Kidney tubule cell (primary cell): ENCODE measurements at regions not wholly inside any gene's neighbourhood (a gene's known extent, or its start where the extent isn't known, plus 50 kb on each side); places are given as distances from the start of the nearest gene placed in this dataset.
"Not testable (repeated sequence)": the region's sequence is repeated elsewhere in the genome, so short reads cannot be mapped to it uniquely, and the experiment has no call there.

Experiments used
- DNase-seq: peaks from one replicate; pipeline ENCODE4 v3.0.0-alpha.2; 2018; ENCODE audit warnings: low spot score

- peak; percentile 5 for DNase-seq
Observed at GRCh38 chr21:24514081-24514733, 1093.1 kb downstream of the MRPL39 start.

DNA sequence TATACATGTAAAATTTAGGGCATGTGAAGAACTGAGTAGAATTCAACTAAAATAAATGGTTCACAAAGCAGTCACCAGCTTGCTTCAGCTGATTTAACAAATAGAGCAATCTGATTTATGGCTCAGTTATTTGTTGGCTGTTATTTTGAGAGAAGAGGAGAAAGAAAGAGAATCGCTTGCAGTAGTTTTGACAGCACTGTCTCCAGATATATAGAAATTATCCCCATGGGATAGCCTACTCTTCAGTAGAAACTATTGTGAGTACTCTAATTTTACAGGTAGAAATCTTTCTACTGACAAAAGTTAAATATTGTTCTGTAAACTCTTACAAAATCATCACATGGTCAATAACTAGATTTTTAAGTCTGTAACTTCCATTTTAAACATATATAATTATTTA lies 1098.2 kb downstream of the MRPL39 start:
- DNase-seq: no peak

DNA sequence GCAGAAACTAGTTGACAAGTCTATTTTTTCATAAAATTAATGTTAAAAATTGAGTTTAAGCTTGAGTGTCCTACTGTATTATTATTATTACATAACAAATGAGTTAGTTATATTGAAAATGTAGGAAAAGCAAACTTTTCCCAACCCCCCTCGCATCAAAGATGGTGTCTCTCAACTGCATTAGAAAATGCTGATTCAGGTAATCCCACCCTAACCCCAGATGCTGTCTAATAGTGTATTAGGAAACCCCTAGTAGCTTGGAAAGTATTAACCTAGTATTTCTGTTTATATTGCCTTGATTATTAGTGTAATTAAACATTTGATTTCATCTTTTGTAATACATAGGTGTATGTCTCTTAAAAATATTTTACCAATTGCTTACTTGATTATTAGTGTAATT lies 1120.3 kb downstream of the MRPL39 start:
- DNase-seq: no peak

DNA sequence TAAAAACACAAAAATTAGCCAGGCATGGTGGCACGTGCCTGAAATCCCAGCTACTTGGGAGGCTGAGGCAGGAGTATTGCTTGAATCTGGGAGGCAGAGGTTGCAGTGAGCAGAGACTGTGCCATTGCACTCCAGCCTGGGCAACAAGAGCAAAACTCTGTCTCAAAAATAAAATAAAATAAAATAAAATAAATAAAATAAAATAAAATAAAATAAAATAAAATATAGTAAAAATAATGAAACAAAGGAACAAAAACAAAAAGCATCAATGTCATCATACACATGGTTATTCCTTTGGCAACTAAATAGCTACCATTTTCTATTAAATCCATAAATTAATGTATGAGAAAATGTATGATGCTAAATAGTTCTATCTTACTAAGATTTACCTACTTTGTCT lies 1123.9 kb downstream of the MRPL39 start:
- not testable (repeated sequence) for DNase-seq

- DNase-seq: no peak
Observed at GRCh38 chr21:24470852-24471251, 1136.4 kb downstream of the MRPL39 start.

- peak; percentile 2 for DNase-seq
Observed at GRCh38 chr21:24456358-24456757, 1150.9 kb downstream of the MRPL39 start.

DNA sequence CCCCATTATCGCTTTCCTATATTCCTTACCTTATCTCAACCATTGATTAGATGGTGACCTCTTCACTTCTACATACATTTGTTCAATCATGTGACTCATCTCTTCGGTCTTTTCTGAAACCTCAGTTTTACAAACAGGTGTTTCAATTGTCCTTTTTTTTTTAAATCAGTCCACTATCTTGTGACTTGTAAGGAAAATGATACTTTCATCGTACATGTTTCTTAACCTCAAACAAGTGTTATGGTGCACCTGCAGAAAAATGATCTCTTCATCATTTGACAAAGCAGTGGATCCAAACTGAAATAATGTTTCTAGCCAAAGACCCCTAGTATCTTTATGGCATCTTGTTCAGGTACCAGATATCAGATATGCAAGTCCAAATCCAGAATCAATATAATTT lies 1157.2 kb downstream of the MRPL39 start:
- no peak for DNase-seq

GRCh38 chr21:24445517-24445916 lies 1161.8 kb downstream of the MRPL39 start:
- DNase-seq: no peak

GRCh38 chr21:24444736-24445135 lies 1162.5 kb downstream of the MRPL39 start:
- no peak for DNase-seq

DNA sequence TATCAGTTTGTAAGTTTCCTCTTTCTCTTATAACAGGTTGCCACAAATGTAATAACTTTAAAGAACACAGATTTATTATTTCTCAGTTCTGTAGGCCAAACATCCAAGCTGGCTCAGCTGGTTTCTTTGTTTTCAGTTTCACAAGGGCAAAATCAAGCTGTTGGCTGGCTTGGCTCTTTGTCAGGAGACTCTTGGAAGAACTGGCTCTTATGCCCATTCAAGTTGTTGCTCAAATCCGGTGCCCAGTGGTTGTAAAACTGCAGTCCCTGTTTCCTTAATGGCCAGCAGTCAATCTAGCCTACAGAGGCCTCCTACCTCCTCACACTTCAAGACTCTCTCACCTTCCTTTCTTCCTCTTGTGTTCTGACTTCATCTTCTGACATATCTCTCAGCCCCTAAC lies 1171.0 kb downstream of the MRPL39 start:
- no peak for DNase-seq

DNA sequence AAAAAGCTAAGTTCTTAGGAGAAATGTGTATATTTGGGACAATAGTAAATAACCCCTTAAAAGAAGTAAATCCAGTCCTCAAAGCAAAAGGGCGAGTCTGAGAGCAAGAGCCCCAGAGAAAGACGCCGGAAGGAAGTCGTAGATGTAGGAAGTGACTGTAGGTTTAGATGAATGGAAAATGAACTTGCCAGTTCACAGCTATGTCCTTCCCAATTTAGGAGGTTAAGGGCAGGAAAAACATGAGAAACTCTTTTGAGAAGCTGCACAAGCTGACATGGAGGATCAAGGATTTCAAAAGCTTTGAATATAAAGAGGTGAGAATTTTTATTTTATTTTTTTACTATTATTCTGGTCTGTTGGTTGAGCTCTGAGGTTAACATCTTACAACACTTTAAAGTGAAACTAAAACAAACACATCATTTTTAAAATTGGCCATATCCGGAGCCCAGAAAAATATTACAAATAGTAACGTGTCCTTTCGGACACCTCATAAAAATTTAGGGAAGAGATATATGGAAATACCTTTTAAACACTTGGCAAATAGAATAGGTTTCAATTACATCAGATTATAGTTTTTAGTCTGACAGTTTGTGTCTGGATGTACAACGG lies 1178.6 kb downstream of the MRPL39 start:
- no peak for DNase-seq

- DNase-seq: no peak
Observed at GRCh38 chr21:24424776-24425175, 1182.5 kb downstream of the MRPL39 start.

- no peak for DNase-seq
Observed at GRCh38 chr21:24423546-24423945, 1183.7 kb downstream of the MRPL39 start.

DNA sequence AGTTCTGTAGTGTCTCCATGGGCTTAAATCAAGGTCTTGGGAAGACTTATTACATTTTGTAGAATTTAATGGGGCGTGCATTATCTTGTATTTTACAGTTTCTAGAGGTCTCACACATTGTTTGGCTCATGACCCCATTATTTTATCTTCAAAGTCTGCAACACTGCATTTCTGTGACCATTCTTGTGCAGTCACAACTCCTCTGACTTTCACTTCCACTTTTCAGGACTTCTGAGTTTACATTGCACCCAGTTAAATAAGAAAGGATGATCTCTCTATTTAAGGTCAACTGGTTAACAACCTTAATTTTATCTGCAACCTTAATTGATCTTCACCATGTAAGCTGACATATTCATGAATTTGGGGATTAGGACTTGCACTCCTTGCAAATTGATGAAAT lies 1186.6 kb downstream of the MRPL39 start:
- DNase-seq: no peak

GRCh38 chr21:24419641-24420040 lies 1187.6 kb downstream of the MRPL39 start:
- not testable (repeated sequence) for DNase-seq

DNA sequence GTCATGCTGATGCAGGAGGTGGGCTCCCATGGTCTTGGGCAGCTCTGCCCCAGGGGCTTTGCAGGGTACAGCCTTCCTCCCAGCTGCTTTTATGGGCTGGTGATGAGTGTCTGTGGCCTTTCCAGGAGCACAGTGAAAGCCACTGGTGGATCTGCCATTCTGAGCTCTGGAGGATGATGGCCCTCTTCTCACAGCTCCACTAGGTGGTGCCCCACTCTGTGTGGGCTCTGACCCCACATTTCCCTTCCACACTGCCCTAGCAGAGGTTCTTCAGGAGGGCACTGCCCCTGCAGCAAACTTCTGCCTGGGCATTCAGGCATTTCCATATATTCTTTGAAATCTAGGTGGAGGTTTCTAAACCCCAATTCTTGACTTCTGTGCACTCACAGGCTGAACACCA lies 1188.6 kb downstream of the MRPL39 start:
- no peak for DNase-seq

- DNase-seq: no peak
Observed at GRCh38 chr21:24411429-24411828, 1195.9 kb downstream of the MRPL39 start.

DNA sequence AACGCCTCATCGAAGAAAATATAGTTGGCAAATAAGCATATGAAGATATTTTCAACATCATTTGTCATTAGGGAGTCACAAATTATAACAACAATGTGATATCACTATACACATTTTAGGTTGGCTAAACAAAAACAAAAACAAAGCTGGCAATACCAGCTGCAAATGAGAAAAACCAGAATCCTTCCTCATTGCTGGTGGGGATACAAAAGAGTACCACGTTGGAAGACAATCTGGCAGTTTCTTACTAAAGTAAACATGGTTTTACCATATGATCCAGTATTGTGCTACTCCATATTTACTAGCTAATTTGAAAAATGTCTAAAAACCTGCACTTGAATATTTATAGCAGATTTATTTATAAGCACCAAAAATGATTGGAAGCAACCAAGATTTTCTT lies 1204.1 kb downstream of the MRPL39 start:
- DNase-seq: no peak

- DNase-seq: peak; percentile 1
Observed at GRCh38 chr21:24395320-24395923, 1211.9 kb downstream of the MRPL39 start.

GRCh38 chr21:24375201-24375600 lies 1232.1 kb downstream of the MRPL39 start:
- no peak for DNase-seq

- peak; percentile 53 for DNase-seq
Observed at GRCh38 chr21:24372506-24372905, 1234.8 kb downstream of the MRPL39 start.

GRCh38 chr21:24369746-24370145 lies 1237.5 kb downstream of the MRPL39 start:
- DNase-seq: no peak

- DNase-seq: no peak
Observed at GRCh38 chr21:24369278-24369677, 1238.0 kb downstream of the MRPL39 start.

DNA sequence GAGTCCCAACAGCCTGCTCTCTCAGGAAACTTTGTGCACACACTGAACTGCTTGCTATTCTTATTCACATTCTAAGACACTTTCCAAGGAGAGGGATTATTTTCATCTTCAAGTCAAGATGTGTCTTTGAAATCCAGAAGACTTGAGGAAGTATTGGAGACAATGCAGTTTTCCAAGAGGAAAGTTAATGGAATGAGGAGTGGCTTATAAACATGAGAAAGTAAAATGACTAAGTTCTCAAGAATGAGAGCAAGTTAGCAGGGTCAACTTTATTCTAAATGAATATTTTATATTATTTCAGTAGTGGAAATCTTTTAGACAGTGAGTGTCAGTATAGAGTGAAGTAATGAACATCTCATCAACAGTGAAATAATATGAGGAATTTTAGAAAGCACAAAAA lies 1239.3 kb downstream of the MRPL39 start:
- peak; percentile 30 for DNase-seq
